ENCODE measurements at regions not wholly inside any gene's neighbourhood (a gene's known extent, or its start where the extent isn't known, plus 50 kb on each side); places are given as distances from the start of the nearest gene placed in this dataset.
"Not testable (repeated sequence)": the region's sequence is repeated elsewhere in the genome, so short reads cannot be mapped to it uniquely, and the experiment has no call there.

DNA sequence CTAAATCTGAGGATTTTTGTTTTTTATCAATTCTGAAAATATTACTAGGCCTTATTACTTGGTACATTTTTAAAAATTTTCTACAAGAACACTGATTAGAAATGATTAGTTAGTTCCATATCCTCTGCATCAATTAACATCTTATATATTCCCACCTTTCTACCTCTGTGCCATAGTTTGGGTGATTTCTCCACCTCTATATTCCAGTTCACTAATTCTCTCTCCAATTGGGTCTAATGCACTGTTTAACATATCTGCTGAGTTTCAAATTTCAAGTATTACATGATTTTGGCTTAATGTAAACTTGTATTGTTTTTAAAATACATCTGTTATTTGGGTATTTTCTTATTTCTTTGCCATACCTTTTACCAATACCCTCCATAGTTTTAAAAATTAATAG lies 705.7 kb upstream of the SALL3 start:
- no peak for DNase-seq (ENCODE audit: low read depth)

GRCh38 chr18:78283425-78283824 lies 696.2 kb upstream of the SALL3 start:
- DNase-seq (ENCODE audit: low read depth): not testable (repeated sequence)

DNA sequence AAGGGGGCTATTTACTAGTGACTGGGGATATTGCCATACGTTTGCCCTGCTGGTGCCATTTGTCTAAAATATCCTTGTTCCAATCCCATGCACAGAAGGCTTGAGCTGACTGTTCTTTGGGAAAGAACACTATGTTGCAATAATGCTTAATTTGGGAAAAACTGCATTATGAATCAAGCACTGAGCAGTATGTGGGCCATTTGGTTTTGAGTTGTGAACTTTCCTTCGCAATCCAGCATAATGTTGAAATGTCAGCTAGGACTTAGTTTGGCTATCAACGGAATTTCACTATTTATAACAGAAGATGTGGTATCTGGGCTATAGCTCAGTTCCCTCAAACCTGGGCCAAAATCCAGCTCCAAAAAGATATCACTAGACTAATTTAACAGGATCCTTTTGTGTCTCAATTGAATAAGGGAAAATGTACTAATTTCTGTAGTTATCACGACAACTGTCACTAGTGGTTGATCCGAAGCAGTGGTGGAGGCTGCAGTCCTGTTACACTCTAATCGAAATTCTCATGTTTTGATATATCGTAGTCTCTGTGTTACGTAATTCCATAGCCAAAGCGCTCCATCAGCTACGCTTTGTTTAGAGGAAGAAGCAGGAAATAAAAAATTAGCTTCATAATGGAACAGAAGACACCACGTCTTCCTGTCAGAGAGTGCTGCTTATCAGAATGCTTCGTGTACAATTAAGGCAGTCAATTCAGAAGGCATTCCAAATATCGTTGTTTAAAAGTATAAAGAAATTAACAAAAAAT lies 686.8 kb upstream of the SALL3 start:
- no peak for DNase-seq (ENCODE audit: low read depth)

DNA sequence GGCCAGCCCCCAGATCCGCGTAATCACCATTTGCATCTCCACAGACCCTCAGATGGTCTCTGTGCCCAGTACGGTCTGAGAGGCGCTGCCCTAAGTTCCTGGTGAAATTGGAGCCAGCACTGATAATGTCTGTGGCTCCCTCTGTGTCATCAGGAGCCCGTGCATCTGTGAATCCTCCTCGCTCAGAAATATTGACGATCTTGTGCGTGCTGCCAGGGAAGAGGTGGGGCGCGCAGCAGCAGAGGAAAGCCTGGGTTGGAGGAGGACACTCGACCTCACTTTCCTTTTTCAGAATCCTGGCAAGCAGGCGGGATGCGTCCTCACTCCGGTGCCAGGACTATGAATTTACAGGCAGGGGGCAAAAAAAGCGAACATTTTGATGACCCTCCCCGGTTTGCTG lies 686.1 kb upstream of the SALL3 start:
- DNase-seq (ENCODE audit: low read depth): no peak

- no peak for DNase-seq (ENCODE audit: low read depth)
These were observed 685.6 kb upstream of the SALL3 start for GRCh38 chr18:78293940-78294541.

DNA sequence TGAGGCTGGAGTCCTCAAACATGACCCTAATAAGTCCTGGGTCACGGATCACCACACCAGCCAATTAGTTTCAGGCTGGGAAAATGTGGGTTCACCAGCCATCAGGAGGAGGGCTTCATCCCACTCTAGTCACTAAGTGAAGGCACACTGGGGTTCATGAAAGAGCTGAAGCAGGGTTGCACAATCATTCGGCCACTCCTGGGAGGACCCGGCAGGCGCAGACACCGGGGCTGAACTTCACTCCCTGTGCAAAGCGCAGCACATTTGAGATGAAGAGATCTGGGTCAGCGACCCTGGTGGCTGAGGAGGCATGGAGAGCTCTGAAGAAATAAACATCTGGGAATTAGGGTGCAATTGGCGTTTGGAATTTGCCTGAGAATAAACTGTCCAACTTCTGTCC lies 684.4 kb upstream of the SALL3 start:
- DNase-seq (ENCODE audit: low read depth): no peak

DNA sequence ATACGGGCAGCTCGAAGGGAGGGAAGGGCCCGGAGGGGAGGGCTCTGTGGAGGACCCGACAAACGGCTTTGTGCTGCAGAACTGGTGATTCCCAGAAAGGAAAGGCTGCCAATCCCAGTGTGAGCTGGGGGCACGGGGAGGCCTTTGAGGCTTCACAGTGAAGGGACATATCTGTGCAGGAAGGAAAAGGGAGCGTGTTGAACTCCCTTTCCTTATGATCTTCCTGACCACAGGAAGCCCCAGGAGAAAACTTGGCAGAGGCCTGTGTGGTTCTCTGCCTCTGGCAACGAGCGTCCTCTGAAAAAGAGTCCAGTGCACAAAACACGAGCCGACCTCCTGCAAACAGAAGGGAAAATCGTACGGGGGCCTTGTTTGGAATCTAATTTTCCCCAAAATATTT lies 683.5 kb upstream of the SALL3 start:
- no peak for DNase-seq (ENCODE audit: low read depth)

GRCh38 chr18:78297048-78297447 lies 682.6 kb upstream of the SALL3 start:
- no peak for DNase-seq (ENCODE audit: low read depth)

DNA sequence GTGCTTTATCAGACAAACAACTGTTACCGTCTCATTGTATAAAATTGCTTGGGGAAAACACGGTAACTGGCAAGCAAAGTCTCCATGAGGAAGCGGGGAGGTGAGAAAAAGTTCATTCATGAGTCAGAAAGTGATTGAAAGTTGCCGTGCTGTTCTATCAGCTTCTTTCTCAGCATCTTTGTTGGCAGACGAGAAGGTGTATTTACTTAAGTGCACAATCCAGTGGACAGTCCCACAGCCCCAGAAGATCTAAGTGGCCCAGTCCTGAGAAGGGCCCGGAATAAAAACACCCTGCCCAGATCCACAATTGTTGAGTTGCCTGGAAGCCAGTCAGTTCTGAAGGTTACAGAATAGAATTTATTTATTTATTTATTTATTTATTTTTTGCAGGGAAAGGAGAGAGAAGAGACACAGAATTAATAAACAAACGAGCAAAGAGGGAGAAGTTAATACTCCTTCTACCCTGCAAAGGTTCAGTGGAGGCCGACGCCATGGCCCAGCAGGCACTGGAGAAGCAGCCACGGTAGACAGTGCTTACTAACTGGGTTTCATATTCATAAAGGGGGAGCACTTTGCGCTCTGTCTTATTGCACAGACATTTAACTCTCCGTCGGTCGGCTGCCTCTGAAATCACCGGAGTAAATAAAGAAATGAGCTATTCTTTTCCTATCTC lies 676.0 kb upstream of the SALL3 start:
- no peak for DNase-seq (ENCODE audit: low read depth)

- no peak for DNase-seq (ENCODE audit: low read depth)
These were observed 675.1 kb upstream of the SALL3 start for GRCh38 chr18:78304192-78305164.

DNA sequence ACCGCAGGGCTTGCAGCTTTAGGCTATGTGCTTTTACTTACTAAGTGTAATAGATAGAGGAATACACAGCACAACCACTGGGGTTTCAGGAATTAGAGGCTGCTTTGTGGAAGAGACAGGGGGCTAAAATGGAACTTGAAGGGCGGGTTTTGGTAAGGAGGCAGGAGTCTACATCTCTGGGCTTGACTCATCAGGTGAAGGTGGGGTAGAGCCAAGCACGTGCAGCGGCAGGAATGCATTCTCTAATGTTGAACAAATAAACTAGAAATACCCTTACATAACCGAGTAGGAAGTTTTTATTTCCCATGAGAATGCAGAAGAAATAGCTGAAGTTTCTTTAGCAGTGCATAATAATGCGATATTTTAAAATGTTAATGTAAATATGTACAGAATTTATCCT lies 673.8 kb upstream of the SALL3 start:
- no peak for DNase-seq (ENCODE audit: low read depth)

- DNase-seq (ENCODE audit: low read depth): no peak
These were observed 670.3 kb upstream of the SALL3 start for GRCh38 chr18:78309307-78309706.

DNA sequence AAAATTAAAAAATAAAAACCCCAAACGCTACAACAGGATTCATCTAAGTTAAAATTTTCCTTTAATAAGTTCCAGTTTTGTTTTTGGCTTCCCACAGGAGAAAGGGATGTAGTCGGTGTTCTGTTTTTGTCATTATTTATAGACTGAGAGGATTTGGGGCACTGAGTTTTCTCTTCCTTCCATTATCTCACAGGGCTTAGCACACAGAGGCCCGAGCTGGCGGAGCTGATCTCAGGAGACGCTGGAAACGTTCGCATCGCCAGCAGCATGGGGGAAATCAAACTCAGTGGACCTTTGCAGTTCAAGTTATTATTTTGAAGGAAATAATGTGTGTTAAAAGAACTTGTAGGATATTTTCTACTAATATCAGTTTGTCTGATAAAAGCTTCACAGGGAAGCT lies 669.7 kb upstream of the SALL3 start:
- no peak for DNase-seq (ENCODE audit: low read depth)

DNA sequence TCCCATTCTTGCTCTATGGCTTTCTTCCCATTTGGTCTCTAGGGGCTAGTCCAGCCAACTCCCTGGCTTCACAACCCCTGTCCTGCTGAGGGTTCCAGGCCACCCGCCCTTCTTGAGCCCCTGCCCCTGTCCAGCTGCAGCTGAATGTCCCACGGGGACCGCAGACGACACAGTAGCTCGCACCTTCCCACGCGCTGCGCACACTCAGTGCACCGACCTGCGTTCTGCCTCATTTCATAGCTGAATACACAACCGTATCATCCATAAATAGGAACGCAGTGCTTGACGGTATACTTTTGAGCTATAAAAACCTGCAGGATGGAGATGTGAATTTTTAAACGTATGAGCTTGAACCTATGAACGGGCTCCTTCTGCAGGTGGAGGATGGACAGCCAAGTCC lies 660.4 kb upstream of the SALL3 start:
- no peak for DNase-seq (ENCODE audit: low read depth)

- DNase-seq (ENCODE audit: low read depth): no peak
These were observed 659.7 kb upstream of the SALL3 start for GRCh38 chr18:78319961-78320360.

DNA sequence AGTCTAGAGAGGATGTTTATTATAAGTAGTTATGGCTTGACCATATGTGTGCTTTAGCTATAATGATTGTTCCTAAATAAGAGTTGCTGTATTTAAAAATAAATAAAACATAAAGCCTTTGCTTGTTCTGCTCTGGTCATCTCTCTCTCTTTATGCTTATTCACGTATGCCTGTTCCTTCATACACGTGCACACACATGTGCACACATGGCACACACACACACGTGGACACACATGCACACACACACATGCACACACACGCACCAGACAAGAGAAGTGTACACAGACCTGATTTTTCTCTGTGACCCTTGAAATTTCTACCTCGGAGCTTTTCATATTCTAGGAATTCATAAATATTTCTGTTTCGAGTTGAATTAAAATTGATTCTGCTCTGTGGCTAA lies 658.2 kb upstream of the SALL3 start:
- no peak for DNase-seq (ENCODE audit: low read depth)

- DNase-seq (ENCODE audit: low read depth): no peak
These were observed 656.0 kb upstream of the SALL3 start for GRCh38 chr18:78323453-78324197.

DNA sequence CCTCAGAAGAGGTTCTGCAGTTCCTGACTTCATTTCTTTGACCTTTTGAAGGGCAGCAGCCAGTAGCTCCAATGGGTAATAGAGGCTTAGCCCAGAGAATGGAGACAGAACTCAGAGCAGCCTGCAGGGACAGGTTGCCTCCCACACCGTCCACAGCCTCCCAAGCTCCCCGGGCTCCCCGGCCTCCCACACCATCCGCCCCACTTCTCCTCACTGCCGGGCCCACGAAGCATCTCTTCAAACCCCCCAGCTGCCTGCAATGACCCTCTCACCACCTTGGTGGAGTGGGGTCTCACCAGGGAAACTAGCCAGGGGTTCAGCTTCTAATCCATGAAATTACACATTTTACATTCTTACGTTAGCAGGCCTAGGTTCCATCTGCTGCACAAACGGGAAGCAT lies 652.0 kb upstream of the SALL3 start:
- DNase-seq (ENCODE audit: low read depth): no peak

GRCh38 chr18:78330766-78331165 lies 648.9 kb upstream of the SALL3 start:
- no peak for DNase-seq (ENCODE audit: low read depth)

- DNase-seq (ENCODE audit: low read depth): no peak
These were observed 626.7 kb upstream of the SALL3 start for GRCh38 chr18:78352910-78353309.

- DNase-seq (ENCODE audit: low read depth): no peak
These were observed 617.4 kb upstream of the SALL3 start for GRCh38 chr18:78362198-78362597.

Data from CMK (cell line).